DMS153 treated with DMSO at 0.1 percent for 48 hours (cell line): ENCODE measurements at regions not wholly inside any gene's neighbourhood (a gene's known extent, or its start where the extent isn't known, plus 50 kb on each side); places are given as distances from the start of the nearest gene placed in this dataset.
A peak's percentile ranks its signal among the peaks of the same experiment; 100 is the strongest.

Source experiments
- DNase-seq: peaks from one replicate; lab custom pipeline; 2025; ENCODE audit not compliant: unreplicated experiment; lab: John Stamatoyannopoulos, UW

DNA sequence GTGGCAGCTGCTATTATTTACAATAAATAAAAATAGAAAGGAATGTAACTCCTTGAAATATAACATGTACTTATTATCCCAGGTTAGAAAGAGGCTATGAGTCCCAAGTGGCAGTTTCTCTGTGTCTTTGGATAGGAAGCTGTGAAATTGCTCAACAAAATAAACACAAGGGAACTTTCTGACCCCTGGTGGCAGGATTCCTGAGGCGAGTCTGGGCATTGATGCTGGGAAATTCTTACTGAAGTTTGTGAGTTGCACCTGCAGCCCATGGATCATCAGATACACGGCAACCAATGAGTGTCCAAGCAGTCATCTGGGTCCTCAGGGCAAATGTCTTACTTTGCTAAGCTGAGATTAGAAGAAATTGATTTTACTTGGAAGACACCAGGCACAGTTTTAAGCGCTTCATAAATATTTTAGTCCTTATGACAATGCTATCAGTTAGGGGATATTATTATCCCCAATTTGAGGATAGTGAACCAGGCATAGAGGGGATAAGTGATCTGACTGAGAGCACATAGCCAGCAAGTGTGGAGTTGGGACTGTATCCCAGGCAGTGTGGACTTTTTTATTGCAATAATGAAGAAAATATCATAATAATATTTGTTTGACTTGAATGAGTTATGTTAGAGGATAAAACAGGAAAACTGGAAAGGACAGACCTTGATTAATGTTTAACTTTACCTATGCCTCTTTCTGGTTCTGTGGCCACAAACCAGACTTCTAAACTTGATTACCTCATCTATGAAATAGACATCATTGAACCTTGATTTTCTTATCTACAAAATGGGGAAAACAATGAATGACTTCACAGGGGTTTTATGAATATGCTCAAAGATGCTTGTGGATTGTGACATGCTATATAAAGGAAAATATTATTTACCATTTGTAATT is 265.5 kb upstream of the ADAMTSL1 start:
- DNase-seq, result peak; percentile 15

DNA sequence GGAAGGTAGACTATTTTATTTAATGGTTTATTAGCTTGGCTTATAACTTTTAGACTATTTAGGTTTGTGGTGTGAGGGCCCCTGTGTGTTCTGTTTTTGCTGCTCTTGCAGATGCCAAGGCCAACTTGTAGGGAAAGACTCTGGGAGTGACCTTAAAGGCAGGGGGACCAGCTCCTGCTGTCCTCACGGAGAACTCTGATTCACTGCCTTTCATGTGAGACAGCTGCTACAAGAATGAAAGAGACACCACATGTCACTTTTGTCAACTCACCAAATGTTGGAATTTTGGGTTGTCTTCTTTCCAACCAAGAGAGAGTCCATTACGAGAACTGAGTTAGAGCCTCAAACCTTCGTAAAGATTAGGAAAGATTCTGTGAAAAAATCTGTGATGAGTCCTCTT is 258.3 kb upstream of the ADAMTSL1 start:
- no peak for DNase-seq

DNA sequence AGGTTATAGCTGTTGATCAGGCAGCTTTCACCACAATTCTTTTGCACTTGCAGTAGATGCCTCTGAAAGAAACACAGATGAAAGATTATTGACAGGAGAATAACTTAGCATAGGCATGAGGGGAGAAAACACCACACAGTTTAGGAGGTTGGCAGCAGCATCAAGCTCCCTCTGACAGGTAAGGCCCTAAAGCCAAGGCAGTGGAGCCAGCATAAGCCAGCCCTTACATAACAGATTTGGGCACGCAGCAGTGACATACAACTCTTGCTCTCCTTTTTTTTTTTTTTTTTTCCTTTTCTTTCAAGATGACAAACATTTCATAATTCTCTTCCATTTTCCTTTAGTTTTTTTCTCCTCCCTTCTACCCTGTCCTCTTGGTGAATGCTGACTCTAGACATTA is 257.6 kb upstream of the ADAMTSL1 start:
- DNase-seq, result no peak

DNA sequence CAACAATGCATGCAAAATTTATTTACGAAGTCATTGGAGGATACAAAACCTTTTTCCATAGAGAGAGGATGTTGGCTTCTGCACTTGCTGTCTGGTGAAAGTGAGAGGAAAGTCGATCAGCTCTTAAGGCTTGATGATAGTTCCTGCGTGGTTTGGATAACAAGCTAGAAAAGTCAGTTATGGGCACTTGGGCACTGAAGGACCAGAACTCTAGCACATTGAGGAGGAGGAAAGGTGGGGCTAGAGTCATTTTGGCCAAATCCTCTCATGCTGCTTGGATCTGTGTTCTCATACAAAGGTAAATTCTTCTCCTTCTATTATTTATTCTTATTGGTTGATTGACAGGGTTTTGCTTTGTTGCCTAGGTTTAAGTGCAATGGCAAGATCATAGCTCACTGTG is 245.9 kb upstream of the ADAMTSL1 start:
- no peak for DNase-seq

DNA sequence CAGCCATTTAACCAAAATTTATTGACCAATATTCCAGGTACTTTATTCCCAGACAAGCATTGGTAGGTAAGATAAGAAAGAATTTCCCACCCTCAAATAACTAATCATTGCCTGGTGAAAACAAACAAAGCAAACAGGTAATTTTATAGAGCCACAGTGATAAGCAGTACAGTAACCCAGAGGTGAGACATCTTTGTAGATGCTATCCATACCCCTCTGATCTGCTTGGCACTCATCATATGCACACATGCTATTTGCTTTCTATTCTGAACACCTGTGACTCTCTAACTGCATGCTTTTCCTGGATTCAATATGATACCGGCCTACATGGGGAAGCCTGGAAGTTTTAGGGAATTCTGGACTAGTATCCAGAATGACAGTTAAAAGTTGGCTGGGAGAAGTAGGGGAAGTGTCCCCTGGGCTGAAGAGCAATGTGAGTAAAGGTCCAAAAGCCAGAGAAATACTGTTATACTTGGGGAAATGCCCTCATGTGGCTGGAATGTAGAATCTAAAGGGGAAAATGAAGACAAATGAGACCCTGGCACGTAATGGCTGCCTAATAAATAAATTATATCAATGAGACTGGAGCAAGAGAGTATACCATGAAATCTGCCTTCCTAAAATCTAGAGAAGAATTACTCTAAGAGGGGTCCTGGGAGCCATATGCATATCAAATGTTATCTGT is 243.8 kb upstream of the ADAMTSL1 start:
- DNase-seq, result no peak

DNA sequence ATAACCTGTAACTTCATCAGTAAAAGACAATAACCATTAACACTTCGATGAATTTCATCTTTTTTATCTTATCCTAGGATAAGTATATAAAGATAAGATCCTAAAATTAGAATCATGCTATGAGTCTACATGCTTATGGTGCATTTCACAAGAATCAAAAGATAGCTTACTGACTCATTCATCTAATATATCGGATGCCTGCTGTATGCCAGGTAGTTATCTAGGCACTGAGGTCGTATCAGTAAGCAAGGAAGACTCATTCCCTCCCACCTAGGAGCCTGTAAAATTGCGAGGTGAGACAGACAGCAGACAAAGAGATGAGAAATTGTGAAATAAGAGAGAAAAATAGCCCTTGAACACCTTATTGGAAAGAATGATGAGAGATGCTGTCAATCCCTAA is 240.6 kb upstream of the ADAMTSL1 start:
- DNase-seq, result no peak

DNA sequence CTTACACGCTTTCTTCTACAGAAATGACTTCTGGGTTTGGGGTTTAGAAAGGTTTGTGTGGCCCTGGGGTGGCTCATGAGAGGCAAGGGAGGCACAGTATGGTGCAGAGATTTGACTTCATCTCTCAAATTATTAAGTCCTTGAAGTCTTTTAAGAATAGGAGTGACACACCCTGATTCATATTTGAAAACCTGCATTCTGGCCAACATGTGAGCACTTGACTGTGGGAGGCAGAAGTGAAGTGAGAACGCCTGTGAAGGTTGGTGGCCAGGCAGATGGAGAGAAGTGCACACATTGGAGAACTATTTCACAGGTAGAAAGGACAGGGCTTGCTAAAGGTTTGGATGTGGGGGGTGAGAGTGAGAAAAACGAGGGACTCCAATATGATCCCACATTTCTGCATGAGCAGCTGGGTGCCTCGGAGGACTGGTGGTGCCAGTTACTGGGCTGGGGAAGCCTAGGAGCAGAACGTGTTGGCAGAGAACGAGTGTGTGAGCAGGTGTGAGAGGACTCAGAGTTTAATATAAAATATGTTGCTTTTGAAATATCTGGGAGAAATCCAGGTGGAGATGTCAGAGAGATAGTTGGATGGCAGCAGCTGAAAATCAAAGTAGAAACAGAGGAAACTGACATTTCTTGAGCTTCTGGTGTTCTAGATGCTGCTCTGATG is 240.0 kb upstream of the ADAMTSL1 start:
- no peak for DNase-seq

DNA sequence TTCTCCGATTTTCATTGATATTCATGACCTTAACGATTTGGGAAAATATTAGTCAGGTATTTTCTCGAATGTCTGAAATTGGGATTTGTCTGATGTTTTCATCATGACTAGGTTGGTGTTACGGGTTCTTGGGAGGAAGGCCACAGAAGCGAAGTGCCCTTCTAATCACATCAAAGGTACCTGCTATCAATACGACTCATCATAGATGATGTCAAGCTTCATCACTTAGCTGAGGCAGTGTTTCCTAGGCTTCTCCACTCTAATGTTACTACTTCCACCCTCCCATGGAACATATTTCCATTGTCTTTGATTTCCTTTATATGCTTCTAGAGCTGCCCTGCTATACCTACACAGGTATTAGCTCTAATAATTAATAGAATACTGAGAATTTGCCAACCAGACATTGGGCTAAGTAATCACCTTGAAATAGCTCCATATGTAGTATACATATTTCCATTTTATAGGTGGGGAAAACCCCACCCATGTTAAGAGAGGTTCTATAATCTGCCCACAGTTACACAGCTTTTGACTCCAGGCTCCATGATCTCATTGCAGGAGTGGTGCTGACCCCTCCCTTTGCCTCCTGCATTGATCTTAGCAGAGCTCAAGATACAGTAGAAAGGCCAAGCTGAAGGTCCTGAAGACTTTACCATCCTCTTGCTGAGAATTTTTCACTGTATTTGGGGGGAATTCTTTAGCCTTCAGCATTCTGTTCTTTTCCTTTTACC is 238.6 kb upstream of the ADAMTSL1 start:
- no peak for DNase-seq

DNA sequence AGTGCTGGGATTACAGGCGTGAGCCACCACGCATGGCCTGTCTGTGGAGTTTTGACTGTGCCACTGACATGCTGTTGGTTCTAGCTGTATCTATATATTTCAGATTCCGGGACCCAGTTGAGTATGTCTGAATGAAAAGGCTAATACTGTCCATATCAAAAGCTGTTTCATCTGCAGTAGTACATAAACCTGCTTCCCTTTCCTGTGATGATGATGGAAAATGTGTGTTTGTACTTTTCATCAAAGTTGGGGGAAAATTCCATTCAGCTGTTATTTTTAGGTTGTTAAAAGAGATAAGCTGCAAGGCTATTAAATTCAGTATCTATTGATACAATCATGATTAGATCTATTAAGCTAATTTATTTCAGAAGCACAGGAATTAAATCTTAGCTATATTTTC is 237.6 kb upstream of the ADAMTSL1 start:
- no peak for DNase-seq

DNA sequence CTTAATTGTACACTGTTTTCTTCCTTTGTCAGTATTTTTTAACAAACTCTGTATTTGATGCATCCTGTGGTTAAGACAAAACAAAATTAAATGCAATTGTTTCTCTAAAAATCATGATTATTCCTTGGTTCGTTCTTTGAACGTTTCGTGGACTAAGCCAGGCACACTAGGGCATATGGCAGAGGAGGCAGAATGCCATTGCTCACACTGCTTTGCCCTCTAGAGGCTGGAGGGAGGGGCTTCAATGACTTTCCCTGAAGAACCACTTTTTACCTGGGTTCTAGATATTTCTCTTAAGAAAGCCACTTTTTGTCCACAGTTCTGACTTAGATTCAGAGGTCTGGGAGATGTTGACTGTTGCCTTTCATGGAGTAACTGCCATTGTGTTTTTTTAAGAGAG is 236.2 kb upstream of the ADAMTSL1 start:
- DNase-seq, result no peak

DNA sequence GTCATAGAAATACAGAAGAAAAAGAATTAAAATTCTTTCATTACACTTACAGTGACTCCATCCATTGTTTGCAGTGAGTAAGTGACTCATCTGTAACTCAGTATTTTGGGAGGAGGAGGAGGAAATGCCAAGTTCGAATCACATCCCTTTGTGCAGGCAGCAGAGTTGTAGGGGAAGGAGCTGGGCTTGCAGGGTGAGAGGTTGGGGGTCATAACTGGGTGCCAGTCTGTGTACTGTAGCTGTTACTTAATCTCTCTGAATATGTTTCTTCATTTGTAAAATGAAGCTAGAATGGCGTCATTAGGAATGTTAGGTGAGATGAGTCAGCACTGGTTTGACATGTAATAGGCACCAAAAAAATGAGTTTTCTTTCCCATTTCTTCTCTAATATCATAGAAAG is 235.7 kb upstream of the ADAMTSL1 start:
- no peak for DNase-seq

DNA sequence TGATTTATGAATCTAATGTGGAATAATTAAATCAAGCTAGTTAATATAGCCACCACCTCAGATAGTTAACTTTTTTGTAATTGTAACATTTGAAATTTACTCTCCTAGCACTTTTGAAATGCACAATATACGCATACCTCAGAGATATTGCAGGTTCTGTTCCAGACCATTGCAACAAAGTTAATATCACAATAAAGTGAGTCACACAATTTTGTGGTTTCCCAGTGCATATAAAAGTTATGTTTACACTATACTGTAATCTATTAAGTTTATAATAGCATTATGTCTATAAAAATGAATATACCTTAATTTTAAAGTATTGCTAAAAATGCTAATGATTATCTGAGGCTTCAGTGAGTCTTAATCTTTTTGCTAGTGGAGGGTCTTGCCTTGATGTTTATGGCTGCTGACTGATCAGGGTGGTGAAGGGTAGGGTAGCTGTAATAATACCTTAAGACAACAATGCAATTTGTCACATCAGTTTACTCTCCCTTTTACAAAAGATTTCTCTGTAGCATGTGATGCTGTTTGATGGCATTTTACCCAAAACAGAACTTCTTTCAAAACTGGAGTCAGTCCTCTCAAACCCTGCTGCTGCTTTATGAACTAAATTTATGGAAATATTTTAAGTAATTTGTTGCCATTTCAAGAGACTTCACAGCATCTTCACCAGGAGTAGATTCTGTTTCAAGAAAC is 235.1 kb upstream of the ADAMTSL1 start:
- no peak for DNase-seq

DNA sequence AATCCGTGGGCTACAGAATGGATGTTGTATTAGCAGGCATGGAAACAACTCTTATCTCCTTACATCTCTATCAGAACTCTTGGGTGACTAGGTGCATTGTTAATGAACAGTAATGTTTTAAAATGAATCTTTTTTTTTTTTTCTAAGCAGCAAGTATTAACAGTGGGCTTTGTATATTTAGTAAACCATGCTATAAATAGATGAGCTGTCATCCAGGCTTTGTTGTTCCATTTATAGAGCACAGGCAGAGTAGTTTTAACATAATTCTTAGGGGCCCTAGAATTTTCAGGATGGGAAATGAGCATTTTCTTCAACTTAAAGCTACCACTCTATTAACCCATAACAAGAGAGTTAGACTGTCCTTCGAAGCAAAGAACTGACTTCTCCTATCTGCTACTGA is 233.7 kb upstream of the ADAMTSL1 start:
- no peak for DNase-seq

DNA sequence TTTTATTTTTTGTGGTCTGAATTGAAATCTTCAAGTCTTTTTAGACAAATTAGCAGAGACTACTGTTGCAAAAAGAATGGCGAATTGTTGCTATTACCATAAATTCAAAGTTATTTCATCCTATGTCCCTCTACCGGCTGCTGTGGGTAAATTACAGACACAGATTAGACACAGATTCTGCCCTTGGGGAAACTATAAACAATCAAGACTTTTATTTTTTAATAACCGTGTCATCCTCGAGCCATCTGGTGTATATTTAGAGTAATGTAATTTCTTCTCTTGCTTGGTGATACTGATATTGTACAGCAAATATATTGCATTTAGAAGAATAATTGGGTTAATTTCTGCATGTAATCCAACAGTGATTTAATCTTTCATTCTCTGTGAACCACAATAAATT is 228.0 kb upstream of the ADAMTSL1 start:
- DNase-seq, result no peak

DNA sequence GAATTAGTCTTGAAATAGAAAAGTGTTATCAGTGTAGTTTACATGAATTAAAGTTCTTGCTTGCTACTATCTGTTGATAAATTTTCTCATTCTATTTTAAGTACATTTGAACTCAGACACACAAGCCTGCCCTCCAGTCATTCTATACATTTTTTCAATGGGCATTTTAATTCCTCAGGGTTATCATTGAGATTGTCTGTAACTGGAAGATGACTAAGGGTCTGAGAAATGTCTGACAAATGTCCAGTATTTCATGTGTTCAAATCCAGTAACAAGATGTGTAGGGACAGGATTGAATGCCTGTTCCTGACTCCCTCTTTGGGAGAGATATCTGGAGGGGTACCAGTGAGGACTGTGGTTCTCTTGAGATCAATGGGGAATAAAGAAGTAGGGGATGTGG is 223.9 kb upstream of the ADAMTSL1 start:
- no peak for DNase-seq

DNA sequence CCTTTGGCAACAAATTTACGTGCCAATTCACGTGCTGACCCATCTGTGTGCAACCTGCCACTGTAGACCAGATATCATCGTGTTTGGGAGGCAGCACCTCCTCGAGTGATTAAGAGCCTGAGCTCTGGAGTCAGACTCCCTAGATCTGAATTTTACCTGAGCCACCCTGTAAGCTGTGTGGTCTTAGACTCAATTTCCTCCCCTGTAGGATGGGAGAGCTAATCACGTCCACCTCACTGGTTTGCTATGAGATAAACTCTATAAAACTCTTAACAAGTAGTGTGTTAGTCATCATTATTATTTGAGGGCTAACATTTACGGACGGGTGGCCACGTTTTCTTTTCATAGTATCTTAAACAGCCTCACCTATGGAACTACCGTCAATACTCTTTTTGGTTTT is 220.0 kb upstream of the ADAMTSL1 start:
- no peak for DNase-seq

DNA sequence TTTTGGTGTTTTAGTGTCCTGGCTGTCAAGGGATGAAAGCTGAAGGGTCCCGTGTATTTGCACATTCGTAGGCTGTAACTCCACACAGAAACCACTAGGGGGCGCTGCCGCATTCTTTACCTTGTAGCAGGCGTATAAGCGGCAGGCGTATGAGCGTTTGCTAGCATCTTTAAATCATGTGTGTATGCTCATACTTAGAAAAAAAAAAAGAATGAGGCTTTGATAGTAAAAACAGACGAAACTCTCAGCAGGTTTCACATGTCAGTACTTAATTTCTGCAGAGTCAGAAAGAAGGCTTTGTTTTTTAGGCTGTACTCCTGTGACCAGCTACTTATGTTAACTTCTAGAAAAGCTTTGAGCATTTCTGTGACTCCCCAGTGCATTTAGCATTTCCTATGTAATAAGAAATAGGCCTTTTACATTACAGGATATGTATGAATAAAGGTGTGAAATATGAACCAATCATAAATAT is 218.8 kb upstream of the ADAMTSL1 start:
- DNase-seq, result peak; percentile 92

DNA sequence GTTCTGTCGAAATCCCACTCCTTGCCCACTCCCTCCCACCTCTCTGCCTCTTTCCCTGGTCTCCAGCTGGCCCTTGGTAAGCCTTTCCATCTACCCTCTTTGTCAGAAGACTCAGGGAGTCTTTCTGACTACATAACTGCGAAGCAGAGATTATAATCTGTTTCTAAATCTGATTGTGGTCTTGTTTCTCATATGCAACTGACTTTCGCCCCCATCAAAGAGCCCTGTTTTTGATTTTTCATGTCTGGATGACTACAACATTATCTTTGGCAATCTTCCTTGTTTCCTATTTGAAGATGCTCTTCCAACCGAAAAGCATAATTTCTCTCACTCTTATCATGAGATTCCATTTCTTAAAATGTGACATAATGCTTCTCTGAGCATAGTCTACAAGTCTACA is 218.2 kb upstream of the ADAMTSL1 start:
- DNase-seq, result no peak

DNA sequence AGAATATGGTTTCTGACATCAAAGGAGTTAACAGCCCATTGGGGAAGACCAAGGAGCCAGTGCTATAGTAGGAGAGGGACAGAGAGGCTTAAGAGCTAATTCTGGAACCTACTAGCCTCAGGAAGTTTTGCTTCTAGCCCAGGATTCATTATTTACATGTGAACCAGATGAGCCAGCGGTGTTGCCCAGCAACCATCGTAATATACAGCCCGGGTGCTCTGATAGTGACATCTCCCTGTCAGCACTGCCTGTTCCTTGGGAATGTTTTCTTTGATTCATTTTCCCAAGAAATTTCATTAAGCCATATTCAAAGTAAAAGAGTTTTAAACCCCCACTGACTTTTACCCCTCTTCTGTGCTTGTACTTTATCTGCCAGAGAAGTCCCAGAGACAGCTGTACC is 217.4 kb upstream of the ADAMTSL1 start:
- DNase-seq, result peak; percentile 38

DNA sequence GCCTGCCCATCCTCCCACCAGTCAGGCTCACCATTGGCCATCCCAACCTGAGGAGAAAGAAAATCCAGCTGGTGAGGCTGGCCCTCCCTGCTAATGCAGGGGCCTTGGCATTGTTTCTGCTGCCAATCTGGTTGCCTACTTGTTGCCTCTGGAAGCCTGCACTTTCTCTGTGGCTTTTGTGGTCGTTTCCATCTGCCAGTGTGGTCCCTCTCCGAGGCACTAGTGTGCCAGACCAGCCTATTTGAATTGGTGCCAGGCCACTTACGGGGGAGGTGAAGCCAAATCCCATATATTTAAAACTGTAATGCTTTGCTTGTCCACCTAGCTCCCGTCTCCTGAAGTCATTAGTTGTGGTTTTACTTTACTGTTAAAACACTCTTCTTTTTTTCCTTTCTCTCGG is 213.4 kb upstream of the ADAMTSL1 start:
- DNase-seq, result peak; percentile 68

DNA sequence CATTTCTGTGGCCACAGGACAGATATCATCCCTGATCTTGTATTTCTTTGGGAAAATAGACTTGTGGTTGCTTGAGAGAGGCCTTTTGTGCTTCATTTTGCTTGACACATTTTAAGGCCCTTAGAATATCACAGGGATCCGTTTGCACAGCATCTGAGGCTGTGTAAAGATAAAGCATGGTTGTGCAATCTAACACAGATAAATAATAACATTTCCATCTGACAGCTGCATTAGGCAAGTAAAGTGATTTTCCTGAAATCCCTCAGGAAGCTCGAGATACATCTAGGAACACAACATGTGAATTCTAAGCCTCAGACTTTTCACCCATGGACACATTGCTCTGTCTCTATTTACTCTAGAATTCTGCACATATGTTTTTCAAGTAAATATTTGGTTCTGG is 212.8 kb upstream of the ADAMTSL1 start:
- no peak for DNase-seq
